Myocyte (in vitro differentiated cells): ENCODE measurements at regions not wholly inside any gene's neighbourhood (a gene's known extent, or its start where the extent isn't known, plus 50 kb on each side); places are given as distances from the start of the nearest gene placed in this dataset.

Source experiments
- DNase-seq: peaks from one replicate; pipeline ENCODE4 v3.0.0-alpha.2; 2012; ENCODE audit warnings: low read depth

- DNase-seq = no peak
Measured at GRCh38 chr11:134471087-134471715, 59.2 kb upstream of the B3GAT1 start.

GRCh38 chr11:134470238-134470637 is 58.2 kb upstream of the B3GAT1 start:
- DNase-seq = no peak

- DNase-seq = no peak
Measured at GRCh38 chr11:134469627-134470026, 57.6 kb upstream of the B3GAT1 start.

- no peak for DNase-seq
Measured at GRCh38 chr11:134468796-134469195, 56.8 kb upstream of the B3GAT1 start.

GRCh38 chr11:134468081-134468668 is 56.1 kb upstream of the B3GAT1 start:
- no peak for DNase-seq

- DNase-seq = no peak
Measured at GRCh38 chr11:134466610-134467567, 54.8 kb upstream of the B3GAT1 start.

GRCh38 chr11:134466156-134466555 is 54.1 kb upstream of the B3GAT1 start:
- DNase-seq = no peak

- no peak for DNase-seq
Measured at GRCh38 chr11:134464981-134465730, 53.1 kb upstream of the B3GAT1 start.

- no peak for DNase-seq
Measured at GRCh38 chr11:134464196-134464595, 52.2 kb upstream of the B3GAT1 start.

- no peak for DNase-seq
Measured at GRCh38 chr11:134463716-134464115, 51.7 kb upstream of the B3GAT1 start.
